NCI-H146 (cell line): ENCODE measurements at regions not wholly inside any gene's neighbourhood (a gene's known extent, or its start where the extent isn't known, plus 50 kb on each side); places are given as distances from the start of the nearest gene placed in this dataset.

ENCODE experiments used
- DNase-seq: peaks from one replicate; lab custom pipeline; 2025; lab: John Stamatoyannopoulos, UW

- no peak for DNase-seq
Measured at GRCh38 chr10:35743351-35743750, 101.3 kb upstream of the FZD8 start.

DNA sequence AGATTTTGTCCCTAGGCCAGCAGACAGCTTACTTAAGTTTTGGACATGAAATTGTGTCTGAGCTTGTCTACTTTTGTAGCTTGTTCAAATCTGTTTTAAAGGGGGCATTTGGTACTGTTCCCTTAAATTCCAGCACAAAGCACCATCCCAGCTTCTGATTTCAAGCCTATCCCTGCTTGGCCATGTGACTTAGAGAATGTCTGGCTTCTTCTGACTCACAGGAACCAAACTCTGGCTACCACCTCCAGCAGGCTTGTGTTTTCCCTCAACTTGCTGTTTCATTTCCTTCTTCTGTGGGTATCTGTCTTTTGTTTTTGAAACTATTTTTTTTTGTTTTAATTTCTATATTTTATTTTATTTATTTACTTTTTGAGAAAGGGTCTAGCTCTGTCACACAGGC, 97.9 kb upstream of the FZD8 start:
- DNase-seq: no peak

DNA sequence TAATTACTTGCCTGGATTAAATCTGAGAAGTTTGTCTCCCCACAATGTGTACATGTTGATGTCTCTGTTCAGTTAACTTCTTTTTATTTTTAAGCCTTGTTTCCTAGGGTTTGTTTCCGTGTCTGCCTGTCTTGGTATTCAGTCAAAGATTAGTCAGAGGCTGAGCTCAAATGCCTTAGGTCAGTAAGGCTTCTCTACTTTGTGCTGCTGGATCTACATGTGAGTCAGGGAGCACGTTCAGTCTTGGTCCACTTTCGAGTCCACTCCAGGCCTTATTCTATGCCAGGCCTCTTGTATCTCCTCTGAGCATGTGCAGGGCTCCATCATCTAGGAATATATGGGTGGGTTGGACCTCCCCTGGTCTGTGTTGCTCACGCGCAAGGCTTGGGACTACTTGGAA, 93.3 kb upstream of the FZD8 start:
- DNase-seq: no peak

GRCh38 chr10:35731828-35732227, 89.7 kb upstream of the FZD8 start:
- no peak for DNase-seq

DNA sequence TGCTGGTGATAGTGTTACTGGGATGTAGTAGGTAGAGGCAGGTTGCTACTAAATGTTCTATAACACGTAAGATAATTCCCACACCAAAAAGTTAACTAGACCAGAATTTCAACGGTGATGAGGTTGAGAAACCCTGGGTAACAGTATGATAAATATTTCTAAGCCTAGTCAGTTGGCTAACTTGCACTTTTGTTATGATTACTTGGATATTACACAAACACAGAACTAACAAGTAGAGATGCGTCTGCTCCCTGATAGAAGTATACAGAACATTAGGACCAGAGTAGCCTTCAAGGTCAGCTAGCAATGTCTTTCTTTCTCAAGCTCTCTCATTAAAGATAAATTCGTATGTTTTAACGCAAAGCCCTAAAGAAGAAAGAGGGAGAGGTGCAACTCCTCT, 86.2 kb upstream of the FZD8 start:
- DNase-seq: no peak

DNA sequence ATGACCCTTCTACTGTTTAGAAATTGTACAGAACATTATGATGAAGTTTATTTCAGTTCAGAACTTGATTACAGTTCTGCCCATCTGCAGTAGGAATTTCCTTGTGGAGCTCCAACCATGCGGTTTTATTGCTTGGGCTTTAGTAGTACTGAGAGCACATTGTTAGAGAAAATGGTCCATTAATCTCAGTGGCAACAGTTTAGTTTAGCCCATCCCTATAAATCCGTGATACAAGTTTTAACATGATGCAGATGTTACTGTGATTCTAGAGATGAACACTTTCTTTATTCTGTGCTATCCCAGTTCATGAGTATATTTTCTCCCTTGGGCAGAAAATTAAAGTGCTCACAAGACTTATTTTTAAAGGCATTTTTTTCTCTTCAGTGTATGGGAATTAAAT, 84.8 kb upstream of the FZD8 start:
- no peak for DNase-seq

- DNase-seq: no peak
Measured at GRCh38 chr10:35723992-35724391, 81.9 kb upstream of the FZD8 start.

DNA sequence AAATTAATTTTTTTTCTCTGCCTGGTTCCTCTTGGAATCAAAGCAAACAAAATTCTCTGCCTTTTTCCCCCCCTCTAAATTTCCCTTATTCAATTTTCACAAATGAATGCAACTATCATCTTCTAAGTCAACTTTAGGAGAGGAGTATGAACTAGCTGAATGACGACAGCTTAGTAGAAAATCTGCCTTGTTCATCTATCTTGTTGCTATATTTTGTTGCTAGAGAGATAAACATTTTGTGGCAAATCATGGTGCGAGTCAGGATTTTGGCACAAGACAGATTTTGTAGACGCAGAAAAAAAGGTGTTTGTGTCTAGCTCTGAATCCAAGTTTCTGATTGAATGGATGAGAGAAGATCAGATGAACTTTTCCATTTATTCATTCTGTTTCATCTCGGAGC, 81.0 kb upstream of the FZD8 start:
- no peak for DNase-seq

GRCh38 chr10:35722636-35723035, 80.5 kb upstream of the FZD8 start:
- no peak for DNase-seq

DNA sequence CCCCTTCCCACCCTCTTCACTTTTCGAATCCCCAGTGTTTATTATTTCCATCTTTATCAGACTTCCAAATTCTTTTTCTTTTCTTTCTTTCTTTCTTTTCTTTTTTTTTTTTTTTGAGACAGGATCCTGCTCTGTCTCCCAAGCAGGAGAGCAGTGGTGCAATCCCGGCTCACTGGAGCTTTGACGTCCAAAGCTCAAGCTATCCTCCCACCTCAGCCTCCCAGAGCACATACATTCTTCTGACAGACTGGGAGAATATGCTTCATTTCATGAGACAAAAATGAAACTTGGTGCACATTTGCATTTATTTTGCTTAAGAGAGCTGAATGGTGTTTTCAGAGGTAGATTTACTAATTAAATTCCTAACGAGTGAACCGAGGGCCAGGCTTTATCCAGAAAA, 80.1 kb upstream of the FZD8 start:
- DNase-seq: no peak

DNA sequence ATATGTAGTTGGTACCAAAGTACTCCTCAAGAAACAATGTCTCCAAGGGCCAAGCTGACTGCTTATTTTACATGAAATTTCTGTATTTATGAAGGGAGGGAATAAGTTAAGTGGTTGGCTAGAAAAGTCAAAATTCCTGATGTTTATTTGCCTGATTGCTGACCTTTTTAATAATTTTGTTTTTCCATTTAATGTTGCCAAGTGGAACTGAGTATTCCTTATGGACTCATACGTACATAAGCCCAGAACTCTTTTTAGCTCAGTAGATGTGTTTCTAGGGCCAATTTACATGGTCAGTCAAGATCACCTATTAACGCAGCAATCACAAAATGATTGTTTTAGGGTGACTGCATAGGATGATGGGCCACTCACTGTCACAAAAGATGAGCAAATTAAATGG, 78.3 kb upstream of the FZD8 start:
- no peak for DNase-seq

DNA sequence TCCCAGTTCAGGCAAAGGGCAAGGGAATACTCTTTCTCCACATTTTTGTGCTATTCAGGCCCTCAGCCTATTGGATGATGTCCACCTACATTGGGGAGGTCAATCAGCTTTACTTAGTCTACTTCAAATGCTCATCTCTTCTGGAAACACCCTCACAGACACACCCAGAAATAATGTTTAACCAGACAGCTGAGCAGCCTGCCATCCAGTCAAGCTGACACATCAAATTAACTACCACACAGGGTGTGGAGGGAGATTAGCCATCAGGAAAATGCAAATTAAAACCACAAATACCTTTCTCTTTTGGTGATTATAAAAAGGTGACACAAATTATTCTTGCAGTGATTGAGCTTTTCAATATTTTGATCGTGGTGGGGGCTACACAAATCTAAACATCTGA, 74.7 kb upstream of the FZD8 start:
- no peak for DNase-seq

- no peak for DNase-seq
Measured at GRCh38 chr10:35712486-35712885, 70.4 kb upstream of the FZD8 start.

- no peak for DNase-seq
Measured at GRCh38 chr10:35711615-35712411, 69.7 kb upstream of the FZD8 start.

DNA sequence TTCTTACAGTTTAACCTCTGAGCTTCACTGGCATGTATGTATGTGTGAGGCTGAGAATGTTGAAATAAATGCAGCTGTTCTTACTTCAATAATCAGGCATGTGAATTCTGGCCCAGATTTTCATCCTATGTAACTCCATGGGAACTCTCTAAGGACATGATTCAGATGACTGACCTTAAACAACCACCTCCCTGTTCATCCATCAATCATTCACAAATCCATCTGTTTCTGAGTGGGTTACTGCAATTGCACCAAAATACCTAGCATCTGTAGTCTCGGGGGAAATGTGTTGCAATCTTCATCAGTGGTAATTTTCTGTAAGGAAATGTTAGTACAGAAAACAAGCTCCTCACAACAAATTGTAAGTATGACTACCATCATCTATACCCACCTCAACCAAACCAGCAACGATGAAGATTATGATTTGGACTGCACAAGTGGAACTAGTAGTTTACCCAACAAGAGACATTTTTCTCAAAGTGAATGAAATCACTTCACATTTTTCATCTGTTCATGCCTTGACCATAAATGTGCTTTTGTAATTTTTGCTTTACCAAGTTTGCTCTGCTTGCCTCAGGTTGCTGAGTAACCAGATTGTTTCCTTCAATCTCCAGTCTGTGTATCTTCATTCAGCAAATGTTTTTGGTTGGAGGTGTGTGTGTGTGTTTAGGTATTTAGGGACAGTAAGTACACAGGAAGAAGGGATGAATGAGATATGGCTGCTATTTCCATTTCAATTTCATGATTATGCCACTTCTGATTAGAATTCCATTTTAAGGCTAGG, 65.7 kb upstream of the FZD8 start:
- DNase-seq: no peak

- DNase-seq: no peak
Measured at GRCh38 chr10:35706959-35707358, 64.9 kb upstream of the FZD8 start.

DNA sequence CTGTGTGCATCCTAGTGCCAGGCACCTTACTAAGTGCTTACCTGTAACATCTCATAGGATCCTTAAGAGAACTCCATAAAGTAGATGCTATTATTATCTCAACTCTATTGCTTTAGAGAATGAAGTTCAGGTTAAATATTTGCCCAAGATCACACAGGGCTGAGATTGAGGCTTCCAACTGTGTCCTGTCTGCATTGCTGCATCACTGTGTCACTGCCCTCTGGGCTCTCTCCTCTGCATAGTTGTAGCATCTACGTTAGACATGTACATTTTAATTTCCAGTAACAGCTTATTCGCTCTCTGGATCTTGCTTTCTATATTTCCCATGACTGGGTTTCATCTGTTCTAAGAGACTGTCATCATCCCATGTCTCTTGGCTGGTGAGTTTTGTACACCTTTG, 63.6 kb upstream of the FZD8 start:
- DNase-seq: no peak

DNA sequence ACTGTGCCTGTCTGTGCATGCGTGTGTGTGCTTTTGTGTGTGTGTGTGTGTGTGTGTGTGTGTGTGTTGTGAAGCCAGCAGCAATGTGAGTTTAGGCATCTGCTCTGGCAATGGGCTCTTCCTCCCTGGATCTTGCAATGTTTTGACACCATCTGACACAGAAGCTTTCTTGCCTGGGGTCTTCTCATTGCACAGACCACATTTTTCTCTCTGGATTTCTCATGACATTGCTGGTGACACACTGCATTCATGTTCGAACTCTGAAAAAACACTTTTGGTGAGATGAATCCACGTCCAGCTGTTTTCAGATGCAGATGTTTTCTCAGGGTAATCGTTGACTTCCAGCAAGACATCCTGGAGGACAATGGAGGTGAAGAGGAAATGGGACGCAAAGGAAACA, 63.0 kb upstream of the FZD8 start:
- DNase-seq: no peak

DNA sequence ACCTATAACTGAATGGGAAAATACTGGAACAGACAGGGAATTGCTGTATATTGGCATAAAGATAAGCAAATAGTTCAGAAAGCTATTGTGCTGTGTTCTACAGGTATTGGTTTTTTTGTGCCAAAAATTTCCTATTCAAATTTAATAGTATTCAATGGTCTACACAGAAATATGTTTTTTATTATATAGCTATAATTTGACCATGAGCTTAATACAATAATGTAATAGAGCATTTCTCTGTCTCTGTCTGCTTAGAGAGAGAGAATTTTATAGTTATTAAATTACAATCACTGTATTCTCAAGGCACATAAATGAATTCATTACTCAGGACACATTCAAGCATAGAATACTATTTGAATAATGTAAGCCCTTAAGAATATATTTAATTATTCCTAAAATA, 62.3 kb upstream of the FZD8 start:
- DNase-seq: no peak

DNA sequence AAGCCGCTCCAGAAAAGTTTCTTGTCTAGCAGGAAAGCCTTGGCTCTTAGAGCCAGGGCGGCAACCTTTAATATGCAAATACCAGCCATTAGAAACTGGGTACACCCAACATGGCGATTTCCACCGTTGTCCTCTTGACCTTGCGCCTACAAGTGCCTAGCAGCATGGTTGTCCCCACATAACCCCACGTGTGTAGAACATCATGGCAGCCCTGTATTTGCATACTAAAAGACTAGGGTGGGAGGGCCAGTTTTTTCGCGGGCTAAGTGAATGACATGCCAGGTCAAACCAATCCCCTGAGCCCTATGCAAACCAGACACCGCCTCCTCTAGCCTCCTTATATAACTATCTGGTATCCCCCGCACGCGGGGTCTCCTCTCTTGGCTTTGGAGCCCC, 58.4 kb upstream of the FZD8 start:
- peak; percentile 78 for DNase-seq

DNA sequence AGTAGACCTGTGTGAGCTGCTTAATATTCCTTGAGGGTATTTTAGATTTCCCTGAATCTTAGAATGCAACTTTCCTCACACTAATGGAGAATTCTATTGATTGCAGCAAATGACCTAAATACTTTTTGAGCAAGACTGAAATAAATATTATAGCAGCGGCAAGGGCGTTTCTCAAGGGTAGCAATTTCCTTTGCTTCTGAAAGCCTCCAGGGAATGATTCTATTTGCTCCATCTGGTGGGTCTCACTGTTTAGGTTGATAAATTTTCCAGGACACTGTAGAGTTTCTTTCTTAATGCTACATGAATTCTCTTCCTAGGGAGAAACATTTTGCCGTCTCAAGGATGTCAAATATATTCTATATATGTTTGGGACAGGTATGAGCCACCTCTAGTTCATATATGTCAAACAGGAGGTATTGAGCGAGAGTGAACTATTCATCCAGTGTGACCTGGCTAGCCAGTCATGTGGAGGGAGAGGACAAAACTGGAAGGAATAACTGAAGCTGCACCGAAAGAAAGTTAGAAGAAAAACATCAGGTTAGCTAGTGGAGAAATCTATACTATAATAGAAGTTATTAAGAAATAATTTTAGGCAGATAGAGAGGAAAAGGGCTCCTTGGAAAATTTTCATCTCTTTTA, 57.9 kb upstream of the FZD8 start:
- no peak for DNase-seq

DNA sequence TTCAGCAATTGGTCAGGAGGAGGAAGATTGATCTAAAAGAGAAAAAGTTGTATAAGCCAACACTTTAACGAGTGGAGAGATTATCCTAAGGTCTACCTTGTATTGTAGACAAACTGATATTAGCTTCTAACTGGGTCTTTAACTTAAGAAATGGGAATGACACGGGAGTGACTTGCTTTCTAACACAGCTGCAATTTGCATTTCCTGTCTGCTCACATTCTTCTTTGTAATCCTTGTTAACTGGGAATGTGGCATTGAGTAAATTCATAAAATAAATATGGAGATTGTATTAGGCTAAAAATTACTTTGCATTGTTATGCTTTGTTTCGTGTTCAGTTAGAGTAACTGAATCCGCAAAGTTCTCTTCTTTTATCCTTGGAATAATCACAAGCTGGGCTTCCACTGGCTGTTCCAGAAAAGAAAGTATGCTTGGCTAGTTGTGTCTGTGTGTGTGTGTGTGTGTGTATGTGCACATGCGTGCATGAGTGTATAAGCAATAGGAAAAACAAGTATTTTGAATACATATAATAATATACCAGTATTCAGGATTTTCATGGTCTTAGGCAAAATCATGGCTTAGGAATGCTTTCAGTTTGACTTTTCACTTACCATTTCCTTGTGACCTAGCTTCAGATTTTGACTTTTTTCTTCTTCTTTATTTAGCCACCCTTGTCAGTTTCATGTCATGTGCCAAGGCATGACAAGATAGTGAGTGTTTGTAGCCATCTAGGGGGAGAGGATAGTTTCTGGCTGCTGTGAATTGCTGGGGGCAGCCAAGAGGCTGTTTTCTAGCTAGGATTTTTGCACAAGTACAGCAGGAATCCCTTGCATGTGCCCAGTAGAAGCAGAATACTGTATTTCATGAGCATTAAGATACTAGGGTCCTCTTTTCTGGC, 54.5 kb upstream of the FZD8 start:
- no peak for DNase-seq
